ENCODE measurements at regions not wholly inside any gene's neighbourhood (a gene's known extent, or its start where the extent isn't known, plus 50 kb on each side); places are given as distances from the start of the nearest gene placed in this dataset.

DNA sequence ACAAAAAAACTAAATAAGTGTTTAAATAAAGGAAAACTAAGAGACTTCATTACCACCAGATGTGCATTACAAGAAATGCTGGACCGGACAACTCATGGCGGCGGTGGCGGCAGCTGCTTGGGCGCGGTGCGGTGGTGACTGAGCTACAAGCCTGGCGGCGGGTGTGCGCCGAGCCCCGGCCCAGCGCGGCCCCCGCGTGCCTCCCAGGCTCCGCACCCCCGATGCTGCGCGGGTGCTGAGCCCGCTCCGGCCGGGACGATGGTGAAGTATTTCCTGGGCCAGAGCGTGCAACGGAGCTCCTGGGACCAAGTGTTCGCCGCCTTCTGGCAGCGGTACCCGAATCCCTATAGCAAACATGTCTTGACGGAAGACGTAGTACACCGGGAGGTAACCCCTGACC is 52.2 kb upstream of the RCOR3 start:
- TF ChIP-seq, protein P1, sequence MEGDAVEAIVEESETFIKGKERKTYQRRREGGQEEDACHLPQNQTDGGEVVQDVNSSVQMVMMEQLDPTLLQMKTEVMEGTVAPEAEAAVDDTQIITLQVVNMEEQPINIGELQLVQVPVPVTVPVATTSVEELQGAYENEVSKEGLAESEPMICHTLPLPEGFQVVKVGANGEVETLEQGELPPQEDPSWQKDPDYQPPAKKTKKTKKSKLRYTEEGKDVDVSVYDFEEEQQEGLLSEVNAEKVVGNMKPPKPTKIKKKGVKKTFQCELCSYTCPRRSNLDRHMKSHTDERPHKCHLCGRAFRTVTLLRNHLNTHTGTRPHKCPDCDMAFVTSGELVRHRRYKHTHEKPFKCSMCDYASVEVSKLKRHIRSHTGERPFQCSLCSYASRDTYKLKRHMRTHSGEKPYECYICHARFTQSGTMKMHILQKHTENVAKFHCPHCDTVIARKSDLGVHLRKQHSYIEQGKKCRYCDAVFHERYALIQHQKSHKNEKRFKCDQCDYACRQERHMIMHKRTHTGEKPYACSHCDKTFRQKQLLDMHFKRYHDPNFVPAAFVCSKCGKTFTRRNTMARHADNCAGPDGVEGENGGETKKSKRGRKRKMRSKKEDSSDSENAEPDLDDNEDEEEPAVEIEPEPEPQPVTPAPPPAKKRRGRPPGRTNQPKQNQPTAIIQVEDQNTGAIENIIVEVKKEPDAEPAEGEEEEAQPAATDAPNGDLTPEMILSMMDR (optimal IDR thresholded peaks at IDR 0.05 in 1 of 3, IDR thresholded peaks at IDR 0.05 in 1 of 3, conservative IDR thresholded peaks at IDR 0.05 in 1 of 3; ENCODE audit: extremely low read depth in 1 of 3, insufficient read depth in 2 of 3, low read length in 3 of 3) = no peak
- no peak for TF ChIP-seq EZH2 (IDR thresholded peaks at IDR 0.05; ENCODE audit: low read length)
